ENCODE measurements at regions not wholly inside any gene's neighbourhood (a gene's known extent, or its start where the extent isn't known, plus 50 kb on each side); places are given as distances from the start of the nearest gene placed in this dataset.

GRCh38 chr5:73301208-73301901 is 128.4 kb downstream of the TMEM174 start:
- TF ChIP-seq CREB5 (CRISPR knock-in tag; IDR thresholded peaks at IDR 0.05; ENCODE audit: low read depth) (no peak), ARNTL (CRISPR knock-in tag; IDR thresholded peaks at IDR 0.05; ENCODE audit: borderline replicate concordance, low read depth) (no peak), ZNF70 (CRISPR knock-in tag; IDR thresholded peaks at IDR 0.05) (no peak), TSHZ2 (CRISPR knock-in tag; IDR thresholded peaks at IDR 0.05) (no peak), PPARA (CRISPR knock-in tag; IDR thresholded peaks at IDR 0.05; ENCODE audit: borderline replicate concordance) (no peak), ZFP3 (CRISPR knock-in tag; IDR thresholded peaks at IDR 0.05) (no peak)
